Neural progenitor cell (in vitro differentiated cells): ENCODE measurements at regions not wholly inside any gene's neighbourhood (a gene's known extent, or its start where the extent isn't known, plus 50 kb on each side); places are given as distances from the start of the nearest gene placed in this dataset.

Experiments used
- EZH2 ChIP-seq: fragments of 200-600 bp; sonication (generic); IDR thresholded peaks from 2 replicates; pipeline ENCODE4 v1.6.1; 2017; ENCODE audit warnings: antibody characterized with exemption, mild to moderate bottlenecking, moderate library complexity
- TF ChIP-seq, protein P1 (sequence below): fragments of 200-600 bp; sonication (generic); IDR thresholded peaks from 2 replicates; pipeline ENCODE4 v1.5.1; 2017; ENCODE audit warnings: antibody characterized with exemption, mild to moderate bottlenecking

DNA sequence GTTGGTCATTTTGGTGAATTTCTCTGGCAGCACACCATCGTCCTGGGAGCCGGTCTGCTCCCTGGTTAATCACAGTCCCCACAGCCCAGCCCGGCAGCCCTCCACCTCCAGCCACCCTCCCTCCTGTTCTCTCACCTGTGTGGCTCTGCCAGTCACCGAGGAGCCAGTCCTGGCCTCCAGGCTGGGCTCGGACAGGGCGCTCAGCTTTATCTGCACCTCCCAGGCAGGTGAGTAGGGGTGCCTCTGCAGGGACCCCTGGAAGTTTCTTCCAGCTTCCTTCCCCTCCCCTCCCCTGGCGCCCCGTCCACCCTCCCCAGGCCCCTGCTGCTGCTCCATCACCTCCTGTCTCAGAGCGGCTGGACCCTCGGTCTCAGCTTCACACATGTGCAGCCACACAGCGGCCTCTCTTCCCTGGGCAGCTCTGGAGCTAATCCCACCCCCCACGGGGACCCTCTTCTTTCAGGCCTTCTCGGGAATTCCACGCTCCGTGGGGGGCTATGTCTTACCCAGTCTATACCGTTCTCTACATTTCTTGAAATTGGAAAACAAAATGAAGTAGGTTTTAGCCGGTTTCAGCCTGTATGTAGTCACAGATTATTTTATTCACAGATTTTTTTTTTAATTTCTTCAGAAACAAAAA lies 213.9 kb upstream of the PPP2R2D start:
- TF ChIP-seq, protein P1, sequence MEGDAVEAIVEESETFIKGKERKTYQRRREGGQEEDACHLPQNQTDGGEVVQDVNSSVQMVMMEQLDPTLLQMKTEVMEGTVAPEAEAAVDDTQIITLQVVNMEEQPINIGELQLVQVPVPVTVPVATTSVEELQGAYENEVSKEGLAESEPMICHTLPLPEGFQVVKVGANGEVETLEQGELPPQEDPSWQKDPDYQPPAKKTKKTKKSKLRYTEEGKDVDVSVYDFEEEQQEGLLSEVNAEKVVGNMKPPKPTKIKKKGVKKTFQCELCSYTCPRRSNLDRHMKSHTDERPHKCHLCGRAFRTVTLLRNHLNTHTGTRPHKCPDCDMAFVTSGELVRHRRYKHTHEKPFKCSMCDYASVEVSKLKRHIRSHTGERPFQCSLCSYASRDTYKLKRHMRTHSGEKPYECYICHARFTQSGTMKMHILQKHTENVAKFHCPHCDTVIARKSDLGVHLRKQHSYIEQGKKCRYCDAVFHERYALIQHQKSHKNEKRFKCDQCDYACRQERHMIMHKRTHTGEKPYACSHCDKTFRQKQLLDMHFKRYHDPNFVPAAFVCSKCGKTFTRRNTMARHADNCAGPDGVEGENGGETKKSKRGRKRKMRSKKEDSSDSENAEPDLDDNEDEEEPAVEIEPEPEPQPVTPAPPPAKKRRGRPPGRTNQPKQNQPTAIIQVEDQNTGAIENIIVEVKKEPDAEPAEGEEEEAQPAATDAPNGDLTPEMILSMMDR: no peak
- no peak for TF ChIP-seq EZH2
